Testis (tissue), 2 donors: ENCODE measurements at regions not wholly inside any gene's neighbourhood (a gene's known extent, or its start where the extent isn't known, plus 50 kb on each side); places are given as distances from the start of the nearest gene placed in this dataset.

Experiments
- POLR2A ChIP-seq: fragments of 450-650 bp; IDR thresholded peaks from one replicate; pipeline ENCODE4 v1.6.1; 2017; ENCODE audit warnings: antibody characterized with exemption, mild to moderate bottlenecking, moderate library complexity
- TF ChIP-seq, protein P1 (sequence below), 3 experiments: fragments of 450-650 bp in 2 of 3; fragments of 200-600 bp in 1 of 3; sonication (generic) in 1 of 3; IDR thresholded peaks; one replicate each; pipeline ENCODE4 v1.5.1; 2016 to 2019; ENCODE audit warnings: antibody characterized with exemption in 3 of 3, mild to moderate bottlenecking in 2 of 3, moderate library complexity in 1 of 3

DNA sequence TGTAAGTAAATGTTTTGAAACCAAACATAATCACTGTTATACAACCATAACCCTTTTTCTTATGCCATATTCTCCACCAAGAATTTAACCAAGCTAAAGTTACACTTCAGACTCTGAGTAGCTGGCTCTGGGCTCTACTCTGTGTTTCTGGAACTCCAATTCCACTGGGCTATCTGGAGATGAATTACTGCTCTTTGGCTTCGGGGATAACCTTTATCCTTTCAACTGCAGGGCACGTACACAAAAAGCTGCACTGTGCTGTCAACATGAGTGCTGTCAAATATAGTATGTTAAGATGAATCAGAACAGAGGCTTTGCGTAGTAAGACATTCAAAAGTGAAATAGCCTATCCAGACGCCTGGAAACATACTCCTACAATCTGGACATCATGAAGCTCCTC lies 500.6 kb downstream of the LTN1 start:
- TF ChIP-seq, protein P1, sequence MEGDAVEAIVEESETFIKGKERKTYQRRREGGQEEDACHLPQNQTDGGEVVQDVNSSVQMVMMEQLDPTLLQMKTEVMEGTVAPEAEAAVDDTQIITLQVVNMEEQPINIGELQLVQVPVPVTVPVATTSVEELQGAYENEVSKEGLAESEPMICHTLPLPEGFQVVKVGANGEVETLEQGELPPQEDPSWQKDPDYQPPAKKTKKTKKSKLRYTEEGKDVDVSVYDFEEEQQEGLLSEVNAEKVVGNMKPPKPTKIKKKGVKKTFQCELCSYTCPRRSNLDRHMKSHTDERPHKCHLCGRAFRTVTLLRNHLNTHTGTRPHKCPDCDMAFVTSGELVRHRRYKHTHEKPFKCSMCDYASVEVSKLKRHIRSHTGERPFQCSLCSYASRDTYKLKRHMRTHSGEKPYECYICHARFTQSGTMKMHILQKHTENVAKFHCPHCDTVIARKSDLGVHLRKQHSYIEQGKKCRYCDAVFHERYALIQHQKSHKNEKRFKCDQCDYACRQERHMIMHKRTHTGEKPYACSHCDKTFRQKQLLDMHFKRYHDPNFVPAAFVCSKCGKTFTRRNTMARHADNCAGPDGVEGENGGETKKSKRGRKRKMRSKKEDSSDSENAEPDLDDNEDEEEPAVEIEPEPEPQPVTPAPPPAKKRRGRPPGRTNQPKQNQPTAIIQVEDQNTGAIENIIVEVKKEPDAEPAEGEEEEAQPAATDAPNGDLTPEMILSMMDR (IDR thresholded peaks at IDR 0.05) = no peak
- TF ChIP-seq POLR2A = no peak
